Fibroblast of villous mesenchyme (primary cell): ENCODE measurements at regions not wholly inside any gene's neighbourhood (a gene's known extent, or its start where the extent isn't known, plus 50 kb on each side); places are given as distances from the start of the nearest gene placed in this dataset.

ENCODE experiments used
- DNase-seq: peaks from one replicate; pipeline ENCODE4 v3.0.0-alpha.2; 2010; ENCODE audit warnings: low read depth
- H3K4me3 ChIP-seq: 2 replicates; pipeline ENCODE4 v1.5.1; 2011; ENCODE audit warnings: low read depth, mild to moderate bottlenecking, low read length
- CTCF ChIP-seq: IDR thresholded peaks from 2 replicates; pipeline ENCODE4 v1.5.1; 2012; ENCODE audit warnings: low read depth, mild to moderate bottlenecking, low read length; ENCODE audit not compliant: insufficient read depth

GRCh38 chr5:166267907-166268306, 2023.5 kb upstream of the WWC1 start:
- DNase-seq, result no peak
- no peak overlapping the region for H3K4me3 ChIP-seq
- TF ChIP-seq CTCF, result no peak

GRCh38 chr5:166270712-166271111, 2020.7 kb upstream of the WWC1 start:
- TF ChIP-seq CTCF, result no peak
- DNase-seq, result no peak
- H3K4me3 ChIP-seq, result no peak overlapping the region

- DNase-seq, result no peak
- TF ChIP-seq CTCF, result no peak
- no peak overlapping the region for H3K4me3 ChIP-seq
These were observed 2015.4 kb upstream of the WWC1 start for GRCh38 chr5:166276006-166276405.

- DNase-seq, result no peak
- no peak overlapping the region for H3K4me3 ChIP-seq
- no peak for TF ChIP-seq CTCF
These were observed 2011.6 kb upstream of the WWC1 start for GRCh38 chr5:166279828-166280227.

- peak; percentile 55 for DNase-seq
- no peak for TF ChIP-seq CTCF
- no peak overlapping the region for H3K4me3 ChIP-seq
These were observed 2010.0 kb upstream of the WWC1 start for GRCh38 chr5:166281433-166281832.

GRCh38 chr5:166282939-166283338, 2008.5 kb upstream of the WWC1 start:
- no peak overlapping the region for H3K4me3 ChIP-seq
- no peak for DNase-seq
- no peak for TF ChIP-seq CTCF

- no peak overlapping the region for H3K4me3 ChIP-seq
- no peak for TF ChIP-seq CTCF
- DNase-seq, result no peak
These were observed 2006.1 kb upstream of the WWC1 start for GRCh38 chr5:166285361-166285760.
